Progenitor cell of endocrine pancreas (in vitro differentiated cells): ENCODE measurements at regions not wholly inside any gene's neighbourhood (a gene's known extent, or its start where the extent isn't known, plus 50 kb on each side); places are given as distances from the start of the nearest gene placed in this dataset.

Source experiments
- DNase-seq: peaks from one replicate; pipeline ENCODE4 v3.0.0; 2021; ENCODE audit warnings: low spot score; ENCODE audit not compliant: unreplicated experiment
- H3K27ac Mint-ChIP-seq: 2 replicates; pipeline ENCODE4 v1.8.0; 2021; ENCODE audit warnings: mild to moderate bottlenecking, moderate library complexity, mixed read lengths
- H3K27me3 Mint-ChIP-seq: 2 replicates; pipeline ENCODE4 v1.8.0; 2021; ENCODE audit warnings: mixed read lengths
- H3K36me3 Mint-ChIP-seq: 2 replicates; pipeline ENCODE4 v1.8.0; 2022; ENCODE audit warnings: mixed read lengths; ENCODE audit not compliant: insufficient read depth
- H3K4me1 Mint-ChIP-seq: 2 replicates; pipeline ENCODE4 v1.8.0; 2021; ENCODE audit warnings: low read depth, mixed read lengths
- H3K4me3 Mint-ChIP-seq: 2 replicates; pipeline ENCODE4 v1.8.0; 2021; ENCODE audit warnings: low read depth, mild to moderate bottlenecking, moderate library complexity, mixed read lengths
- H3K9me3 Mint-ChIP-seq: 2 replicates; pipeline ENCODE4 v1.8.0; 2021; ENCODE audit warnings: low read depth, mixed read lengths
- CTCF ChIP-seq: fragments of 200-600 bp; sonication (generic); IDR thresholded peaks from one replicate; pipeline ENCODE4 v1.5.0; 2021; ENCODE audit warnings: antibody characterized with exemption, mild to moderate bottlenecking; ENCODE audit not compliant: unreplicated experiment

- H3K4me1 Mint-ChIP-seq = no peaks in the 10 kb centered on the region
- DNase-seq = no peak
Observed at GRCh38 chr5:84603568-84604185, 219.0 kb upstream of the EDIL3 start.

DNA sequence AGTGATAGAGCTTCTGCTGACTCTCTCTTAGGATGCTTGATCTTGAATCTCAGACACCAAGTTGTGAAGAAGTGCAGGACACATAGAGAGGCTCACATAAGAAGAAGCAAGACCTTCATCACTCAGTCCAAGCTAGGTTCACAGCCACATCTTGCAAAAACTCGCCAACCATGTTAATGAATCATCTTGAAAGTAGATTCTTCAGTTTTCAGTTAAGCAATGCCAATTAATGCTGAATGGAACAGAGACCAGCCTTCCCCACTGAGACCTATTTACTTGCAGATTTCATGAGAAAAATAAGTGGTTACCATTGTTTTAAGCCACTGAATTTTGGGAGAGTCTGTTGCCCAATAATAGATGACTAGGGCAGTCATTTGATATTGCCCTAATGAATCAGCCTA is 217.7 kb upstream of the EDIL3 start:
- Mint-ChIP-seq H3K9me3 (no peaks in the 10 kb centered on the region), H3K4me1 (no peaks in the 10 kb centered on the region), H3K27me3 (no peaks in the 10 kb centered on the region), H3K36me3 (no peaks in the 10 kb centered on the region), H3K27ac (no peak overlapping the region), H3K4me3 (no peak overlapping the region)
- DNase-seq = no peak
- TF ChIP-seq CTCF = no peak

More at GRCh38 chr5:84603568-84604185, 219.0 kb upstream of the EDIL3 start:
- Mint-ChIP-seq H3K9me3 (no peaks in the 10 kb centered on the region), H3K36me3 (no peaks in the 10 kb centered on the region), H3K4me3 (no peak overlapping the region), H3K27me3 (no peaks in the 10 kb centered on the region), H3K27ac (no peak overlapping the region)
- no peak for TF ChIP-seq CTCF

DNA sequence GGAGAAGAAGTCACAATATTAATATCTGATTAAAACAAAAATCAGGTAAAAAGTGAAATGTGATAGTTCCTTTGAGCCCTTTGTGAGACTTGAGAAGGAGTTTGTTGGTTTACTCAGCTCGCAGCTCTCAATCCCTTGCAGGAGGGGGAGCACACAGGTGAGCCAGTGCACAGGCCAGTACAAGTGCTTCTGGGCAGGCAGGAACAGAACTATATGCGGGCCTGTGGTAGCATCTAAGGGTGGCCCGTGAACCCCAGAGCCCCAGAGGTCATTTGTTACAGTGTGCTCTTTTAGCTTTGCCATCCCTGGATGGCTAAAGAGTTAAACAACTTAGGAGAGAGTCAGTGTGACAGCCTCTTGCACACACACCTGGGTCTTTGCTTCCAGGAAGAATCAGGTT is 215.3 kb upstream of the EDIL3 start:
- Mint-ChIP-seq H3K9me3 (no peaks in the 10 kb centered on the region), H3K36me3 (no peaks in the 10 kb centered on the region), H3K27me3 (no peaks in the 10 kb centered on the region), H3K27ac (no peak overlapping the region), H3K4me3 (no peak overlapping the region), H3K4me1 (no peaks in the 10 kb centered on the region)
- no peak for DNase-seq
- TF ChIP-seq CTCF = no peak

DNA sequence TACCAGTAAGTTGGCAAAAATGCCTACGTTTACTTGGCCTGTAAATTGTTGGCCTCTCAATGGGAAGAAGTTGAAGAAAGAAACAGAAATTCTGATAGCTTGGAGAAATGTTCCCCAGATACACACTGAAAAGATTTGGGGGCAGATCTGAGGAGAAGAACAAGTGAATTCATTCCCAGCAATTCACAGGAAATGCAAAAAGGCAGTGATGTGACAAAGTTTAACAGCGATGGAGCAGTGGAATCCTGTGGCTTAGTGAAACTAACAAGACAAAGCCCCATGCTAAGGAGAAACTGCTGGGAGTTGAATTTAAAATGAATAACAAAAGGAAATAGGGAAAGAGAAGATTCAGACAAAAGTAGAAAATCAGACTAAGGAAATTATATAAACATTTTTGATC is 213.2 kb upstream of the EDIL3 start:
- Mint-ChIP-seq H3K27ac (no peak overlapping the region), H3K4me3 (no peak overlapping the region), H3K36me3 (no peaks in the 10 kb centered on the region), H3K4me1 (no peaks in the 10 kb centered on the region), H3K9me3 (no peaks in the 10 kb centered on the region), H3K27me3 (no peaks in the 10 kb centered on the region)
- no peak for DNase-seq
- TF ChIP-seq CTCF = no peak

DNA sequence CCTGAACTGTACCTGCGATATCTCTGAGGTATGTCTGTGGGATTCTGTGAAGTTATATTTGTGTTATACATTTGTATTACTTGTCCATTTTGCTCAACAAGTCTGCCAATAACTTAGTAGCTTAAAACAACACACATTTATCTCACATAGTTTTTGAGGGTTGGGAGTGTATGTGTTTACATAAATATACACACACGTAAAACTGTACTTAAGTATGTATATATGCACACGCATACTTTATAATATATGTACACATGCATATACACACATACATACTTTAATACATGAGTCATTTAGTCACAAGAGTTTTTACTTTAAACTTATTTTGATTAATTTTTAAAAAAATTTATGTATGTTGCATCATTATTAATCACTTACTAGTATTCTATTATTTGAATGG is 205.9 kb upstream of the EDIL3 start:
- Mint-ChIP-seq H3K9me3 (no peaks in the 10 kb centered on the region), H3K27me3 (no peaks in the 10 kb centered on the region), H3K4me3 (no peak overlapping the region), H3K27ac (no peak overlapping the region), H3K4me1 (no peaks in the 10 kb centered on the region), H3K36me3 (no peaks in the 10 kb centered on the region)
- TF ChIP-seq CTCF = no peak
- no peak for DNase-seq
